Neuronal stem cell (in vitro differentiated cells): ENCODE measurements at regions not wholly inside any gene's neighbourhood (a gene's known extent, or its start where the extent isn't known, plus 50 kb on each side); places are given as distances from the start of the nearest gene placed in this dataset.

Source experiments
- DNase-seq: peaks from one replicate; pipeline ENCODE4 v3.0.0-alpha.2; 2013; ENCODE audit warnings: low spot score
- H2AFZ ChIP-seq: one replicate; pipeline ENCODE4 v1.6.1; 2013; ENCODE audit warnings: mild to moderate bottlenecking, low read length, inconsistent platforms
- H2AK5ac ChIP-seq: 2 replicates; pipeline ENCODE4 v1.6.1; 2013; ENCODE audit warnings: low read depth, mild to moderate bottlenecking, inconsistent platforms, low read length, moderate library complexity, mixed read lengths
- H2BK120ac ChIP-seq: 2 replicates; pipeline ENCODE4 v1.6.1; 2013; ENCODE audit warnings: low read depth, mild to moderate bottlenecking, inconsistent platforms, low read length, moderate library complexity, mixed read lengths
- H2BK12ac ChIP-seq: one replicate; pipeline ENCODE4 v1.6.1; 2013; ENCODE audit warnings: low read length, inconsistent platforms
- H2BK15ac ChIP-seq: 2 replicates; pipeline ENCODE4 v1.6.1; 2013; ENCODE audit warnings: mild to moderate bottlenecking, low read length, inconsistent platforms, mixed read lengths
- H2BK5ac ChIP-seq: one replicate; pipeline ENCODE4 v1.6.1; 2013; ENCODE audit warnings: inconsistent platforms, mild to moderate bottlenecking, low read length, moderate library complexity
- H3K14ac ChIP-seq: one replicate; pipeline ENCODE4 v1.6.1; 2013; ENCODE audit warnings: low read length, inconsistent platforms
- H3K18ac ChIP-seq: 2 replicates; pipeline ENCODE4 v1.6.1; 2013; ENCODE audit warnings: low read length, inconsistent platforms
- H3K23ac ChIP-seq: 2 replicates; pipeline ENCODE4 v1.6.1; 2013; ENCODE audit warnings: low read depth, mild to moderate bottlenecking, mixed read lengths, low read length, inconsistent platforms; ENCODE audit not compliant: poor library complexity
- H3K27ac ChIP-seq: replicated peaks from 3 replicates; pipeline ENCODE4 v1.5.1; 2013; ENCODE audit warnings: low read length, inconsistent platforms
- H3K27me3 ChIP-seq, 3 experiments: 2 replicates each; pipeline ENCODE4 v1.6.1; 2013; ENCODE audit warnings: low read length in 3 of 3, mild to moderate bottlenecking in 2 of 3, inconsistent platforms in 1 of 3, low read depth in 1 of 3, mixed read lengths in 1 of 3, moderate library complexity in 1 of 3; ENCODE audit not compliant: control insufficient read depth in 3 of 3, insufficient read depth in 3 of 3
- H3K36me3 ChIP-seq, 2 donors: replicated peaks in 1 of 2; 2 replicates each; pipeline ENCODE4 v1.6.1; 2013; ENCODE audit warnings: low read length in 2 of 2; ENCODE audit not compliant: control insufficient read depth in 2 of 2, insufficient read depth in 2 of 2
- H3K4ac ChIP-seq: 2 replicates; pipeline ENCODE4 v1.6.1; 2013; ENCODE audit warnings: inconsistent platforms, mild to moderate bottlenecking, low read length, moderate library complexity
- H3K4me1 ChIP-seq, 2 donors: 1 replicate in 1 of 2; 2 replicates in 1 of 2; pipeline ENCODE4 v1.6.1; 2013; ENCODE audit warnings: low read length in 2 of 2, low read depth in 1 of 2; ENCODE audit not compliant: control insufficient read depth in 2 of 2, insufficient read depth in 1 of 2
- H3K4me2 ChIP-seq: one replicate; pipeline ENCODE4 v1.6.1; 2013; ENCODE audit warnings: mild to moderate bottlenecking, low read length, inconsistent platforms; ENCODE audit not compliant: insufficient read depth, poor library complexity, severe bottlenecking
- H3K4me3 ChIP-seq, 2 donors: 2 replicates each; pipeline ENCODE4 v1.5.1; 2013; ENCODE audit warnings: low read length in 2 of 2, mild to moderate bottlenecking in 2 of 2, inconsistent platforms in 1 of 2, moderate library complexity in 1 of 2
- H3K79me1 ChIP-seq: one replicate; pipeline ENCODE4 v1.6.1; 2013; ENCODE audit warnings: low read depth, mild to moderate bottlenecking, inconsistent platforms, low read length, moderate library complexity
- H3K9ac ChIP-seq: one replicate; pipeline ENCODE4 v1.6.1; 2013; ENCODE audit warnings: mild to moderate bottlenecking, low read depth, low read length, inconsistent platforms; ENCODE audit not compliant: poor library complexity
- H3K9me3 ChIP-seq, 2 donors: replicated peaks in 1 of 2; 2 replicates each; pipeline versions ENCODE3 to v1.6.1; 2013; ENCODE audit warnings: low read length in 2 of 2, mild to moderate bottlenecking in 2 of 2, inconsistent platforms in 1 of 2, low read depth in 1 of 2, mixed read lengths in 1 of 2, moderate library complexity in 1 of 2; ENCODE audit not compliant: control insufficient read depth in 2 of 2, insufficient read depth in 1 of 2
- H4K8ac ChIP-seq: one replicate; pipeline ENCODE4 v1.6.1; 2013; ENCODE audit warnings: low read depth, mild to moderate bottlenecking, inconsistent platforms, low read length, moderate library complexity
- H4K91ac ChIP-seq: one replicate; pipeline ENCODE4 v1.6.1; 2013; ENCODE audit warnings: low read length, low read depth, mild to moderate bottlenecking, inconsistent platforms; ENCODE audit not compliant: poor library complexity
- WGBS, 2 donors: extraction: QIAGEN DNeasy Blood & Tissue Kit; methylation state at CpG; one replicate each; pipeline ENCODE4 v1.1.7; 2013; ENCODE audit warnings: missing lambda C conversion rate in 2 of 2, mixed read lengths in 1 of 2; ENCODE audit not compliant: insufficient read length in 2 of 2, insufficient replicate concordance in 1 of 2; ENCODE audit errors: extremely low coverage in 2 of 2; 5-methylcytosine and 5-hydroxymethylcytosine counted together

DNA sequence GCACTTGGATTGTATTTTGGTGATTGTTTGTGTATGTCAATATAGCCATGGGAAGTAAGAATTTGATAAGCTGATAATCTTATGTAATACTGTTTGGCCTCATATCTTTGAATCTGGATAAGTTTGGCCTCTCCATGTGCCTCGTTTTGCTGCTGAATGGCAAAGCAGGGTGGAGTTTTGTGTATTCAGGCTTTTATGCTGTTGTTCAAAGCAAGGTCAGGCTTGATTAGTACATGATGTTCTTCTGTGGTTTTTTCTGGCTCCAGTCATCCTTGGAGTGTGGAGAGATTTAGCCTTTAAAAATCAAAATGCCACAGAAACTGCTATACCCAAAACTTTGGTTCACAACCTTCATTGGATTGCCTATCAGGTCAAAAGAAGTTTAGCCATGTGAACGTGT is 728.9 kb upstream of the GJE1 start:
- Histone ChIP-seq H2BK12ac (no peak overlapping the region), H3K27ac (no peak overlapping the region), H3K9me3 (peaks cover 2 to 12% of the 10 kb centered on the region in 2 donors), H2AK5ac (no peak overlapping the region), H3K36me3 (no peaks in the 10 kb centered on the region), H3K4me3 (no peak overlapping the region), H3K14ac (no peak overlapping the region), H3K4me2 (no peak overlapping the region), H3K9ac (no peak overlapping the region), H4K91ac (no peak overlapping the region), H4K8ac (no peak overlapping the region), H2BK120ac (no peak overlapping the region), H3K4ac (no peak overlapping the region), H3K79me1 (no peaks in the 10 kb centered on the region), H3K18ac (no peak overlapping the region), H3K4me1 (no peaks in the 10 kb centered on the region), H3K23ac (no peak overlapping the region), H2AFZ (peak overlapping the region; percentile 37), H3K27me3 (no peaks in the 10 kb centered on the region), H2BK15ac (no peak overlapping the region), H2BK5ac (no peak overlapping the region)
- no peak for DNase-seq
- WGBS, 2 donors, result no CpG with 5 or more reads among the region's 2 CpGs

DNA sequence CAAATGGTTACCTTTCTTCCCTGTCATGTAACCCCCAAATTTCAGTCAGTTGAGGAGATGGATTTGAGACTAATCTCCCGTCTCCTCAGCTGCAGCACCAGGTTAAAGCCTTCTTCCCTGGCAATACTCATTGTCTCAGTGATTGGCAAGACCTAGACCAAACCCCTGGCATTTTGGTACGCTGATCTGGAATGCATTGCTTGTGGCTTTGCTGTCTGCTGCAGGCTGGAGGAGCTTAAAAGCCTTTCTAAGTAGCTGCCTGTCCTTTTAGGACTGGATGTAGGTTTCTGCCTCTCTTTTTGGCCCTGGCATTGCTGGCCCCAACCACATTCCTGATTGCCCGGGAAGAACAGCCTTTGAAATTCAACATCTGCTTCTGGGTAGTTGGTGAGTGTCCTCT is 729.6 kb upstream of the GJE1 start:
- Histone ChIP-seq H2AK5ac (no peak overlapping the region), H3K23ac (no peak overlapping the region), H3K36me3 (no peaks in the 10 kb centered on the region), H2BK12ac (no peak overlapping the region), H3K9me3 (peaks cover 0 to 4% of the 10 kb centered on the region in 2 donors), H2BK5ac (no peak overlapping the region), H3K4me1 (no peaks in the 10 kb centered on the region), H3K14ac (no peak overlapping the region), H3K4ac (no peak overlapping the region), H3K4me3 (no peak overlapping the region), H2BK15ac (no peak overlapping the region), H3K4me2 (no peak overlapping the region), H3K27me3 (no peaks in the 10 kb centered on the region), H2BK120ac (no peak overlapping the region), H3K79me1 (no peaks in the 10 kb centered on the region), H3K27ac (no peak overlapping the region), H3K9ac (no peak overlapping the region), H2AFZ (peak overlapping the region; percentile 42), H3K18ac (no peak overlapping the region), H4K8ac (no peak overlapping the region), H4K91ac (no peak overlapping the region)
- no peak for DNase-seq
- no CpG with 5 or more reads among the region's 3 CpGs for WGBS, 2 donors

DNA sequence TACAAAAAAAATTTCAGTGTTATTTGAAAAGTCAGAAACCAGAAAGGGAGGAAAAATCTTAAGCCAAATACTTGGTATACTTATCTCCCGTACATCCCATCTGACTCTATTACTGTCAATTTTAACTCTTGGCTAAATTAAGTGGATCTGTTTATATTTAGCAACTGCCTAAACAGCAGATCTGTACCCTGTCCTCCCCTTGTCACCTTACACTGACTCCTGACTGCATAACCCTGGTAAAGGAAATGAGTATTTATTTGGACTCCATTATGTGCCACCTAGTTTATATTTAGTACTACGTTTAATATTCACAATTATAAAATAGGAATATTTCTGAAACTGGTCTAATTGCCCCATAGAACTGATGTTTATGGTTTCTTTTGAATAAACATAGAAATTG is 730.2 kb upstream of the GJE1 start:
- Histone ChIP-seq H3K4me3 (no peak overlapping the region), H2BK120ac (no peak overlapping the region), H3K18ac (no peak overlapping the region), H4K8ac (no peak overlapping the region), H3K36me3 (no peaks in the 10 kb centered on the region), H2BK12ac (no peak overlapping the region), H3K79me1 (no peaks in the 10 kb centered on the region), H3K14ac (no peak overlapping the region), H2BK5ac (no peak overlapping the region), H2AFZ (no peak overlapping the region), H3K27ac (no peak overlapping the region), H3K23ac (no peak overlapping the region), H2BK15ac (no peak overlapping the region), H3K4ac (no peak overlapping the region), H4K91ac (no peak overlapping the region), H3K9ac (no peak overlapping the region), H3K9me3 (no peaks in the 10 kb centered on the region), H2AK5ac (no peak overlapping the region), H3K4me1 (no peaks in the 10 kb centered on the region), H3K27me3 (no peaks in the 10 kb centered on the region), H3K4me2 (no peak overlapping the region)
- DNase-seq, result no peak
- WGBS, 2 donors, result no CpG with 5 or more reads among the region's 2 CpGs

DNA sequence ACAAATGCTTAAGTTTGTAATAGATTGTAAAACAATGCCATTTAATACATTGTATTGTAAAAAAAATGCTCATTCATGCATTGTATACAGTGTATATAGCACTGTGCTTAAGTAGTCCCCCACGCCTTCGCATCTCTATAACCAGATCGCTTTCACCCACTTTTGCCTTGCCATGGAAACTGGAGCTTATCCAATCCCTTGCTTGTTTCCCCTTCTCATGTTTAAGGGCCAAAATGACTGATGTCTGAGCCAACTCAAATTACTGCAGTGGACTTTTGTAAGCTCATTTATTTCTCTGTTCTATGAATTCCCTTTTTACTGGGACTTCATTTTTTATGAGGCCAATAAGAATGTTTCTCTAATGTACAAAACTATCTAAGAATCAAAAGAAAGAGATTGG is 730.9 kb upstream of the GJE1 start:
- H3K27ac ChIP-seq, result no peak overlapping the region
- H4K91ac ChIP-seq, result no peak overlapping the region
- H2AK5ac ChIP-seq, result no peak overlapping the region
- H3K23ac ChIP-seq, result no peak overlapping the region
- H3K27me3 ChIP-seq, result no peaks in the 10 kb centered on the region
- no peak overlapping the region for H2BK5ac ChIP-seq
- no peak overlapping the region for H2BK15ac ChIP-seq
- no peaks in the 10 kb centered on the region for H3K9me3 ChIP-seq
- no peak overlapping the region for H3K4me2 ChIP-seq
- no peak for DNase-seq
- WGBS, 2 donors, result no CpG with 5 or more reads among the region's 3 CpGs
- H3K9ac ChIP-seq, result no peak overlapping the region
- no peak overlapping the region for H2BK12ac ChIP-seq
- H4K8ac ChIP-seq, result no peak overlapping the region
- H3K36me3 ChIP-seq, result no peaks in the 10 kb centered on the region
- H2BK120ac ChIP-seq, result no peak overlapping the region
- no peak overlapping the region for H3K4ac ChIP-seq
- no peak overlapping the region for H3K18ac ChIP-seq
- H3K4me1 ChIP-seq, result no peaks in the 10 kb centered on the region
- H3K14ac ChIP-seq, result no peak overlapping the region
- H2AFZ ChIP-seq, result no peak overlapping the region
- H3K79me1 ChIP-seq, result no peaks in the 10 kb centered on the region
- H3K4me3 ChIP-seq, result no peak overlapping the region
